Activated CD8-positive, alpha-beta T cell treated with anti-CD3 and anti-CD28 coated beads, Interleukin-2, amount 10 ng/mL, durations not matched to agents 7 days and 5 days (primary cell): ENCODE measurements at regions not wholly inside any gene's neighbourhood (a gene's known extent, or its start where the extent isn't known, plus 50 kb on each side); places are given as distances from the start of the nearest gene placed in this dataset.

Experiments used
- ATAC-seq: fragments of 150-1000 bp; cut with Tn5 transposase; one replicate; pipeline ENCODE4 v1.10.0; 2021; ENCODE audit warnings: moderate library complexity
- CTCF ChIA-PET: fragments of 350-600 bp; sonication (Branson Sonifier 250); formaldehyde crosslinking; loops from one replicate; lab custom pipeline; 2021; ENCODE audit warnings: antibody characterized with exemption; lab: Charles Lee
- POLR2A ChIA-PET: fragments of 350-600 bp; sonication (Branson Sonifier 250); formaldehyde crosslinking; loops from one replicate; lab custom pipeline; 2021; ENCODE audit warnings: antibody characterized with exemption; lab: Charles Lee
- DNase-seq: peaks from one replicate; pipeline ENCODE4 v3.0.0-alpha.2; 2020
- H3K27ac Mint-ChIP-seq: one replicate; pipeline ENCODE4 v1.8.0; 2021; ENCODE audit warnings: mild to moderate bottlenecking, mixed read lengths
- H3K27me3 Mint-ChIP-seq: one replicate; pipeline ENCODE4 v1.8.0; 2021; ENCODE audit warnings: low read depth, mixed read lengths
- H3K36me3 Mint-ChIP-seq: one replicate; pipeline ENCODE4 v1.8.0; 2021; ENCODE audit warnings: low read depth, mixed read lengths
- H3K4me1 Mint-ChIP-seq: one replicate; pipeline ENCODE4 v1.8.0; 2021; ENCODE audit warnings: low read depth, mixed read lengths
- H3K4me3 Mint-ChIP-seq: one replicate; pipeline ENCODE4 v1.8.0; 2021; ENCODE audit warnings: mild to moderate bottlenecking, mixed read lengths
- H3K9me3 Mint-ChIP-seq: one replicate; pipeline ENCODE4 v1.8.0; 2022; ENCODE audit warnings: mixed read lengths; ENCODE audit not compliant: insufficient read depth

DNA sequence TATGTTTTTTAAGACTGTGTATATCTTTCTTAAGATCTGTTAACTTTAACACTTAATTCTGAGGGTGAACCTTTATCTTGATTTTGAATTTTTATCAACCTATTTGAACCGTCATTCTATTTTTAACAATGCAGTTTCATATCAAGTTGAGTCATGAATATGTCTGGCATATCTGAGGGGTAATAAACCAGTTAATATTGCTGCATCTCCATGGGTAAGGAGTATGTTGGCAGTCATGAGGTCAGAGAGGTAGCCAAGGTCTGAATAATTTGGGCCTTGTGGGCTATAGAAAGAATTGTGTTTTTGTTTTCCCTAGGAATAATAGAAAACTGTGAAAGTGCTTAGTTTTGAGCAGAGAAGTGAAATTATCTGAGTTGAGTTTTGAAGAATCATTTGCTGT lies 419.0 kb downstream of the PLK2 start:
- no peak overlapping the region for H3K27ac Mint-ChIP-seq
- H3K4me1 Mint-ChIP-seq, result no peaks in the 10 kb centered on the region
- DNase-seq, result no peak
- ATAC-seq, result no peak
- no peak overlapping the region for H3K4me3 Mint-ChIP-seq
- CTCF ChIA-PET, result no interaction called here
- H3K9me3 Mint-ChIP-seq, result no peaks in the 10 kb centered on the region
- H3K36me3 Mint-ChIP-seq, result no peaks in the 10 kb centered on the region
- no peaks in the 10 kb centered on the region for H3K27me3 Mint-ChIP-seq
- POLR2A ChIA-PET, result no interaction called here

DNA sequence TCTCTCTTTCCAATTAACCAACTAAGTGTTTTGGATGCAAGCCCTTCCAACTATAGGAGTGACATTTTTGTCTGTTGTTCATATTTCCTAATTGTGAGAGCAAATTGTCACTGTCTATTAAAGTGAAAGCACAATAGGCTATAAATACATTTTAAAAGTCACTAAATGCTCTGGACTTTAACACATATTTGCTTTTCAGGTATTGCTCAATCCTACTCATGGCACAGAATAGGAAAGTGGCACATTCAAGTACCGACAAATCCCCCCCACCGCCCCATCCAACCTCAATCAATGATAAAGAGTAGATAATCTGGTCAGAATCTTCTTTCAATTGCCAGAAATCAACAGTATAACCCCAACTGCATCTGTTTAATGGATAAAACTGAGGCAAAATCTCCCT lies 419.8 kb downstream of the PLK2 start:
- Mint-ChIP-seq H3K36me3 (no peaks in the 10 kb centered on the region), H3K27me3 (no peaks in the 10 kb centered on the region), H3K9me3 (no peaks in the 10 kb centered on the region), H3K27ac (no peak overlapping the region), H3K4me3 (no peak overlapping the region), H3K4me1 (no peaks in the 10 kb centered on the region)
- ATAC-seq (no peak), DNase-seq (no peak)
- ChIA-PET CTCF (no interaction called here), POLR2A (no interaction called here)

DNA sequence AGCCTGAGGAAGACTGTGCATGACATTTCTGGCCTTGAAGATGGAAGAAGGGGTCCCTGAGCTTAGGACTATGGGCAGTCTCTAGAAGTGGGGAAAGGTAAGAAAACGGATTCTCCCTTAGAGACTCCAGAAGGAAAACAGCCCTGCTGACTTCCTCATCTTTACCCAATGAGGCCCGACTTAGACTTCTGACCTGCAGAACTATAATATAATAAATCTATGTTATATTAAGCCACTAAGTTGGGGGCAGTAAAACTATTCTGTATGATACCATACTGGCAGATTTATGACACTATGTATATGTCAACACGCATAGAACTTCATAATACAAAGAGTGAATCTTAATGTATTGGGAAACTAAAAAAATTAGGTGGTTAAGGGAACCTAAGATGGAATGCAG lies 422.0 kb downstream of the PLK2 start:
- Mint-ChIP-seq H3K36me3 (no peaks in the 10 kb centered on the region), H3K27me3 (no peaks in the 10 kb centered on the region), H3K4me3 (no peak overlapping the region), H3K4me1 (no peaks in the 10 kb centered on the region), H3K9me3 (no peaks in the 10 kb centered on the region), H3K27ac (no peak overlapping the region)
- ChIA-PET POLR2A (no interaction called here), CTCF (no interaction called here)
- ATAC-seq (no peak), DNase-seq (no peak)

DNA sequence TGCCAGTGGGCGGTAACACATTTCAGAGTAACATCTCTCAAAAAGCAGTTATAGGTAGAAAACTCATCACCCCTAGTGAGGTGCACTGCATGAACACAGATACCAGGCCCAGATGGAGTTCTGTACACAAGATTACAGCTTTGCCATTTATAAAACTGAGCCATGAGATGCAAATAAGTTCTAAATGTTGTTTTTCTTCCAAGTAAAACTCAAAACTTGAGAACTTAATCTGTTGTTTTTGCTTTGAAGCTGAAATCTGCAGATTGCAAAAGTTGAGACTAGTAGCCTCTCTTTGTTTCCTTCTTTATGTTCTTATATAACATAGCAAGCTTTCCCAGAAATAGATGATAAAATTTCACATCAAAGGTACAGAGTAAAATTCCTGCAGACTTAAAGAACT lies 434.1 kb downstream of the PLK2 start:
- no peak overlapping the region for H3K4me3 Mint-ChIP-seq
- CTCF ChIA-PET, result no interaction called here
- H3K36me3 Mint-ChIP-seq, result no peaks in the 10 kb centered on the region

DNA sequence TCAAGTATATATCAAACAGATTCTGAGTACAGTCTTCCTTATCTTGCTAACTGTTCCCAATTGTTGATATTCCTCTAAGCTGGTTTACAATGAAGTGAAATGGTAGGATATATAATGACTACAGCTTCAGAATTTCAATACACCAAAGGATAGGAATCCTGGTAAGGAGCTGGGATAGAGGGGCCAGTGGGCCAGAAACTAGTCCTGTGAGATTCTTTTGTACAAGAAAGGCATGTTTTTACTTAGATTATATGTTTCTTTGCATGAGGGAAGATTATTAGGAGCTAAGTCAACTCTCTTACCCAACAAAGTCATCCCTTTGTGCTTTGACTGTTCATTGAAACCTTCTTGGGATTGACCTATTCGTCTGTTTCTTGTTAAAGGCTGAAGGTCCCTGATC lies 435.7 kb downstream of the PLK2 start:
- Mint-ChIP-seq H3K9me3 (no peaks in the 10 kb centered on the region), H3K4me1 (no peaks in the 10 kb centered on the region), H3K27me3 (no peaks in the 10 kb centered on the region), H3K27ac (no peak overlapping the region), H3K4me3 (no peak overlapping the region), H3K36me3 (no peaks in the 10 kb centered on the region)
- ATAC-seq (no peak), DNase-seq (no peak)
- ChIA-PET POLR2A (no interaction called here), CTCF (no interaction called here)

More for the DNA sequence above, 434.1 kb downstream of the PLK2 start:
- DNase-seq (no peak), ATAC-seq (no peak)
- POLR2A ChIA-PET, result no interaction called here
- Mint-ChIP-seq H3K9me3 (no peaks in the 10 kb centered on the region), H3K27ac (no peak overlapping the region), H3K4me1 (no peaks in the 10 kb centered on the region), H3K27me3 (no peaks in the 10 kb centered on the region)

DNA sequence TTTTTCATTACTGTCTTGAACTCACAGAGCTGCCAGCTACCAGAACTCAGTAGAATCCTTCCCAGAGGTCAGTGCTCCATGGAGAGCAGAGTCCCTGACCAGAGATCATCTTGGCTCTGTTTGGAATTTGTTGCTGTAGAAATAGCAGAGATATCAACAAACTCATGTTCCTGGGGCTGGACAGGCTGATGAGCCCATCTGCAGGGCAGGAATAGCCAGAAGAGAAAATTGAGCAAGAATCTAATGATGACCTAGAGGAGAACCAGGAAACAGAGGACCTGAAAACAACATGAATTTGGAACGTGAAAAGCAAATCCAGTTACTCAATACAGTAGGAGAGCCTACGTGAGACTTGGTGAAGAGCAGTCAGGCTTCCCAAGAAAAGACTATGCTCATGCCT lies 437.8 kb downstream of the PLK2 start:
- Mint-ChIP-seq H3K4me1 (no peaks in the 10 kb centered on the region), H3K9me3 (no peaks in the 10 kb centered on the region), H3K27me3 (no peaks in the 10 kb centered on the region), H3K4me3 (no peak overlapping the region), H3K36me3 (no peaks in the 10 kb centered on the region), H3K27ac (no peak overlapping the region)
- POLR2A ChIA-PET, result no interaction called here
- CTCF ChIA-PET, result no interaction called here
- no peak for DNase-seq
- ATAC-seq, result no peak

DNA sequence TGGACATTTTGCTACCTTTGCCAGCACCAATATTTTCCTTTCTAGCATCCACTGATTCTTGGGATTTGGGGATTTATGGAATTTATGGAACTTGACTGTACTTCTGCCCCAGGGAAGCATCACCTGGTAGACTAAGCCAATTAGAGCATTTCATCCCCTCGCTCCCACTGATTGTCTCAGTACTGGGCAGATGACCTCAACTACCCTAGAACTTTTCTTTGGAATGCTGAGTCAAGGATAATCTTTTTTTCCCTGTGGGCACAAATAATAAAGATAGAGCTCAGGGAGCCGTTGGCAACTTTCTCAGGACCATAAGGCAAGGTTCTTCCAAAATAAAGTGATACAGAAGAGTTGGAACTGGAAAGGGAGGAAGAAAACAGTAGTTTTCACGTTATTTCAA lies 438.4 kb downstream of the PLK2 start:
- ATAC-seq (no peak), DNase-seq (no peak)
- POLR2A ChIA-PET, result no interaction called here
- H3K36me3 Mint-ChIP-seq, result no peaks in the 10 kb centered on the region
- no peaks in the 10 kb centered on the region for H3K4me1 Mint-ChIP-seq
- H3K4me3 Mint-ChIP-seq, result no peak overlapping the region
- H3K9me3 Mint-ChIP-seq, result no peaks in the 10 kb centered on the region
- H3K27me3 Mint-ChIP-seq, result no peaks in the 10 kb centered on the region
- no peak overlapping the region for H3K27ac Mint-ChIP-seq
- CTCF ChIA-PET, result no interaction called here

DNA sequence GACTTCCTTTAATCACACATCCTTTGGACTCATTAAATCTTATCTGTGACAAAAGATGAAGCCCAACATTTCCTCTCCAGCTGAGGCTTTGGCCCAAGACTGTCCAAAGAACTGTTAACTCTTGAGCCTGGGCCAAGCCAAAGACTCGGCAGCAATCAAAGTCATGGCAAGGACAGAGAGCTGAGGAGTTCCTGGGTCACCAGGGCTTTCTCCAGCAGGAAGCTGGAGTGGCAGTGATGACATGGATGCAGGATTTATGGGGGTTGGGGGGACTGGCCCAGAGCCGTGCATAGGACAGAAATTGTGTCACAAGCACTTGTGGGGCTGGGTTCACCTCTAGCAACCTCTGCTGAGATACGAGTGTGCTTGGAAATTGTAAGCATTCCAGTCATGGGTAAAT lies 440.3 kb downstream of the PLK2 start:
- ATAC-seq, result no peak
- POLR2A ChIA-PET, result no interaction called here
- Mint-ChIP-seq H3K4me3 (no peak overlapping the region), H3K4me1 (no peaks in the 10 kb centered on the region), H3K36me3 (no peaks in the 10 kb centered on the region), H3K27ac (no peak overlapping the region), H3K27me3 (no peaks in the 10 kb centered on the region), H3K9me3 (no peaks in the 10 kb centered on the region)
- CTCF ChIA-PET, result no interaction called here
- DNase-seq, result no peak

DNA sequence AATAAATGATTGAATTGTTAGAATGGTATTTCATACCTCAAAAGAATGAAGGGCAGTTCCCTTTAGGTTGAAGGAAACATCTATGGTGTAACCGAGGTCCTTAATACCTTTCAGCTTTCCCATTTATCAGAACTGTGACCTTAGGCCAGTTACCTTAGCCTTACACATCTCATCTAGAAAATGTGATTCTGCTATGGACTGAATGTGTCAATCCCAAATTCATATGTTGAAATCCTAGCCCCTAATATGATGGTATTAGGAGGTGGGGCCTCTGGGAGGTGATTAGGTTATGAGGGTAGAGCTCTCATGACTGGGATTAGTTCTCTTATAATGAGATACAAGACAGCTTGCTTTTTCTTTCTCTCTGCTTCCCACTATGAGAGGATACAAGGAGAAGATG lies 441.9 kb downstream of the PLK2 start:
- Mint-ChIP-seq H3K27me3 (no peaks in the 10 kb centered on the region), H3K27ac (no peak overlapping the region), H3K9me3 (no peaks in the 10 kb centered on the region), H3K4me3 (no peak overlapping the region), H3K36me3 (no peaks in the 10 kb centered on the region), H3K4me1 (no peaks in the 10 kb centered on the region)
- ChIA-PET CTCF (no interaction called here), POLR2A (no interaction called here)
- ATAC-seq (no peak), DNase-seq (no peak)

DNA sequence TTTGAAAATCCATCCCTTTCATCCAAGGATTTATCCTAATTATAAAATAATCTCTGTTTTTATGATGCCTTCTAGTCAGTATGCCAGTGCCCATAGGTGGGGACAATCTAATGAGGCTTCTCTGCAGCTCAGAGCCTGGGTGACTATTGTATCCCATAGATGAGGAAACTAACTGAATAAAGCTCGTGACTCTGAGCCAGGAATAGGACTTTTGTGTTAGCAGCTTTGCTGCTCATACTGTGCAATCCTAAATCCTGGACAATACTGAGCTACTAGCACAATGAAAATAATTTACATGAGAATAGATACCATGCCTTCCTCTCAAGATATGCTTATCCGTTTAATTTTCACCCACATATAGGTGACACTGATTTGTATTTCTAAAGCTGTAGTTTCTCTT lies 443.0 kb downstream of the PLK2 start:
- Mint-ChIP-seq H3K9me3 (no peaks in the 10 kb centered on the region), H3K27ac (no peak overlapping the region), H3K36me3 (no peaks in the 10 kb centered on the region), H3K4me3 (no peak overlapping the region), H3K4me1 (no peaks in the 10 kb centered on the region), H3K27me3 (no peaks in the 10 kb centered on the region)
- POLR2A ChIA-PET, result no interaction called here
- DNase-seq, result no peak
- CTCF ChIA-PET, result no interaction called here
- no peak for ATAC-seq

DNA sequence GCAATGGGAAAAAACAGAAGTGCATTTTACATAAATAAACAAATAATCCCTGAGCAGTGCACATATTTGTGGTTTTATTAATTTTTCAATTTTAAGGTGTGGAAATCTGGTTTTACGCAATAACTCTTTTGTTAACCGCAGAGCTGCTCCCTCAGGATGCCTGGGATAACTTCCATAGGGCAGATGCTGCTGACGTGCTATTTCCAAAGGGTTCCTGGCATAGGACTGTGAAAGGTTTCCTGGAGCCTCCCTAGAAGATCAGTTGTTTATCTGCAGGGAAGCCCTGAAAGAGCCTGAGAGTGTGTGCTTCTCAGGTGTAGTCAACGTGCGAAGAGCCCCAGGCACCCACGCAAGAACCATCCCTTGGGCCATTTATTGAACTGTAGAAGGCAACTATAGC lies 443.5 kb downstream of the PLK2 start:
- ChIA-PET POLR2A (no interaction called here), CTCF (no interaction called here)
- Mint-ChIP-seq H3K4me1 (no peaks in the 10 kb centered on the region), H3K36me3 (no peaks in the 10 kb centered on the region), H3K27ac (no peak overlapping the region), H3K9me3 (no peaks in the 10 kb centered on the region), H3K27me3 (no peaks in the 10 kb centered on the region), H3K4me3 (no peak overlapping the region)
- ATAC-seq (no peak), DNase-seq (no peak)

DNA sequence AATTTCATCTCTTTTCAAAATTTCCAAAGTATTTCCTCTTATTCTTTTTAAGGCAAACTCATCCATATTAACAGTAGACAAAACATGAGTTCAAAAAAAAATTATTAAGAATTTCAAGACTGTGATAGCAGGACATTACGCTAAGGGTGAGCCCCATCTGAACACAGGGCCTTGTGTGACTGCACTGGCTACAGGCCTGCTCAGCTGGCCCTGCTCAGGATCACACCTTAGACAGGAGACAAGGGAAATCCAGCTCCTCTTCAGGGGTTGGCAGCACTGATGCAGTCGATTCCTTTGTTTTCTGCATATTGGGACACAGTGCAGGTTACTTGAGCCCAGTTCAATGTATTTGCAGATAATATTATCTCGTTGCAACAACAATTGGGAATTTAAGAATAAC lies 444.7 kb downstream of the PLK2 start:
- Mint-ChIP-seq H3K4me3 (no peak overlapping the region), H3K27ac (no peak overlapping the region), H3K9me3 (no peaks in the 10 kb centered on the region), H3K27me3 (no peaks in the 10 kb centered on the region), H3K4me1 (no peaks in the 10 kb centered on the region), H3K36me3 (no peaks in the 10 kb centered on the region)
- ATAC-seq (no peak), DNase-seq (no peak)
- ChIA-PET CTCF (no interaction called here), POLR2A (no interaction called here)

DNA sequence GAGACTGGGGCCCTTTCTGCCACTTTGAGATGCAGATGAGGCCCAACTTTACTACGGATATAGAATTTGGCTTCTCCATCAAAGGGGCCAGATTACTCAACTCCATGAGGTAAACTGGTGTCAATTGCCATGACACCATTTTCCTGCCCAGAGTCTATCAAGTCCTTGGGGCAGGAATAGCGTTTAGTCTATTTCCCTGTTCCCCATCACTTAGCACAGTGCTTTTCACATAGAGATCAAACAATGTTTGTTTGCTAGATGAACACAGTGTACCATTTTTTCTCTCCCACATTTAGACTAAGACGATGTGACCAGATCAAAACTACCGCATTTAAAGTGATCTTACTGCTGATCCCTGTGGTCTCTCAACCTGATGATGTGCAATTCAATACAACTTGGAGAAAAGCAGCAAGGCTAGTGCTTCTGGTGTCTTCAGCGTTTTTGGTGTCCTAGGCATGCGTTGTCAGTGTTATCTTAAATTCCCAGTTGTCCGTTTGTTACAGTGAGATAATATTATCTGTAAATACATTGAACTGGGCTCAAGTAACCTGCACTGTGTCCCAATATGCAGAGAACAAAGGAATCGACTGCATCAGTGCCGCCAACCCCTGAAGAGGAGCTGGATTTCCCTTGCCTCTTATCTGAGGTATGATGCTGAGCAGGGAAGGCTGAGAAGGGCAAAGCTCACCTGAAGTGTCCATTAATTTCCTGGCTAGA lies 446.2 kb downstream of the PLK2 start:
- Mint-ChIP-seq H3K27ac (no peak overlapping the region), H3K4me3 (no peak overlapping the region), H3K36me3 (no peaks in the 10 kb centered on the region), H3K4me1 (no peaks in the 10 kb centered on the region), H3K9me3 (no peaks in the 10 kb centered on the region), H3K27me3 (no peaks in the 10 kb centered on the region)
- no peak for DNase-seq
- ChIA-PET CTCF (no interaction called here), POLR2A (no interaction called here)
- ATAC-seq, result no peak
